GM21737 (cell line): ENCODE measurements at regions not wholly inside any gene's neighbourhood (a gene's known extent, or its start where the extent isn't known, plus 50 kb on each side); places are given as distances from the start of the nearest gene placed in this dataset.
"Not testable (repeated sequence)": the region's sequence is repeated elsewhere in the genome, so short reads cannot be mapped to it uniquely, and the experiment has no call there.

ENCODE experiments used
- ATAC-seq: cut with Tn5 transposase; IDR thresholded peaks from one replicate; pipeline ENCODE4 v1.9.1; 2021; ENCODE audit warnings: mild to moderate bottlenecking, moderate library complexity; ENCODE audit not compliant: unreplicated experiment

DNA sequence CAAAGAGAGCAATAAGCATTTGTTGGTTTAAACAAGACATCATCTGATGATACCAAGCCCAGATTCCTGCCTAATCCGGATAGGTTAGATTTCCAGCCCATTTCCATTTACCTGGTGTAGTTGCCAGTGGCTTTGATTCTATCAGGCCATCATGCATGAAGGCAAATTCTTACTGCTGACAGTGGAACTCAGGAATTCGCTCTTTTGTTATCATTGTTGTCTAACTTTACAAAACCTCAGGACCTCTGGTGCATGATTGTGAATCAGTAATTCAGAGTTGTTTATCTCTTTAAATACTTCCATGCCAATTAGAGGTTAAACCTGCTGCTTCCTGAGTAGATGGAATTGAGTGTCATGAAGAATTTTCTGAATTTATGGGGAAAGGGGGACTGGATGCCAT is 76.5 kb downstream of the C9orf152 start:
- no peak for ATAC-seq

DNA sequence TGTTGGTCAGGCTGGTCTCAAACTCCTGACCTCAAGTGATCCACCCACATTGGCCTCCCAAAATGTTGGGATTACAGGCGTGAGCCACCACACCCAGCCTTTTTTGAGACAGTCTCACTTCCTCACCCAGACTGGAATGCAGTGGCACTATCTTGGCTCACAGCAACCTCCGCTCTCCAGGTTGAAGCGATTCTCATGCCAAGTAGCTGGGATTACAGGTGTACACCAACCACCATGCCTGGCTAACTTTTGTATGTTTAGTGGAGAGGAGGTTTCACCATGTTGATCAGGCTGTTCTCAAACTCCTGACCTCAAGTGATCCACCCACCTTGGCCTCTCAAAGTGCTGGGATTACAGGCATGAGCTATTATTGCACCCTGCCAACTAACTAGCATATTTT is 75.4 kb downstream of the C9orf152 start:
- ATAC-seq: not testable (repeated sequence)

DNA sequence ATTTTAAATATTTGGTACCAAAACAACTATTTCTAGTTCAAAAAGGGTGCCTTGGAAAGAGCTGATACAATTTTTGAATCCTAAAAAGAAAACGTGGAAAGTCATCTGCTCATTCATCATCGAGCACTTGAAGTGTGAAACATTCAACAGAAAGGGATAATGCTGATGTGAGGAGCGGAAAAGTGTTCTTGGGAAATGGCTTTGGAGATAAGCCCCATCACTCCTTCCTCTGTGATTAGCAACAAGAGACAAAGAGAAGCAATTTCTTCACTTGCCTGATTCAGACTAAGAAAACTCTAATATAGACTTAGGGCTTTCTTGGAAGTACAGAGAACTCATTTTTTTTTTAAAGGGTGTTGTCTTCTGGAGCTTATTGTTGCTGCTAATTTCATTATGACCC is 74.9 kb downstream of the C9orf152 start:
- no peak for ATAC-seq

DNA sequence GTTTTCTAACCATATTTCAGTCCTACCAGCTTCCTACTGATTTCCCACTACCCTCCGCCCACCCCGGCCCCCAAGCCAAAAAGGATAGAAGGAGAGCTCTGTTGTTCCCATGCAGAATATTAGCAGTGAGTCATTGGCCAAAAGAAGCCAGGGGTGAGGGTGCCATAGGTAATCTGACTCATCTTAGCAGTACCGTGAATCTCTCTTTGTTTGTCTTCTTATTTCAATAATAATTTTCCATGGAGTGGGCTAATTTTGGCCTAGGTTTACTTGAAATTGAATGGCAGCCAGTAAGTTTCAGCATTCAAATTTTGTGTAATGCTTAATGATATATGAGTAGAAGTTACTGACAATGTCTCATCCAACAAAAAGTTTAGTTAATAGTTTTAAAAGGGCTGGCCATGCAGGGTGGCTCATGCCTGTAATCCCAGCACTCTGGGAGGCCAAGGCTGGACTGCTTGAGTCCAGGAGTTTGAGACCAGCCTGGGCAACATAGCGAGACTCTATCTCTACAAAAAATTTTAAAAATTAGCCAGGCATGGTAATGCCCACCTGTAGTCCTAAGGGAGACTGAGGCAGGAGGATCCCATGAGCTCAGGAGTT is 74.2 kb downstream of the C9orf152 start:
- ATAC-seq: no peak

DNA sequence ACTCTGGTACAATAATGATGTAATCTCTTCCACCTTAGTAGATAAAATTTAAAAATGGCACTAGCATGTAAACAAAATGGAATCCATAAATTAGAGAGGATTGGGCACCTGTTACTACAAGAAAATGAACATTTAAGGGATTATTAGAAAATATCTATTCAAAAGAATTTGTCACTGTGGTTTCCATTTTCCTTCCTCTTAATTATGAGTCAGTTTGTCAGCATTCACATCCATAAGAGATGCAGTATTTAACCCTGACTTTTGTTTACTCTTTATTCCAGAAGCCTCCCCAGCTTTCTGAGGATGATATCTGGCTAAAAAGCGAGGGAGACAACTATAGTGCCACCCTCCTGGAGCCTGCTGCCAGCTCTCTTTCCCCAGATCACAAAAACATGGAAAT is 72.1 kb downstream of the C9orf152 start:
- ATAC-seq: no peak

DNA sequence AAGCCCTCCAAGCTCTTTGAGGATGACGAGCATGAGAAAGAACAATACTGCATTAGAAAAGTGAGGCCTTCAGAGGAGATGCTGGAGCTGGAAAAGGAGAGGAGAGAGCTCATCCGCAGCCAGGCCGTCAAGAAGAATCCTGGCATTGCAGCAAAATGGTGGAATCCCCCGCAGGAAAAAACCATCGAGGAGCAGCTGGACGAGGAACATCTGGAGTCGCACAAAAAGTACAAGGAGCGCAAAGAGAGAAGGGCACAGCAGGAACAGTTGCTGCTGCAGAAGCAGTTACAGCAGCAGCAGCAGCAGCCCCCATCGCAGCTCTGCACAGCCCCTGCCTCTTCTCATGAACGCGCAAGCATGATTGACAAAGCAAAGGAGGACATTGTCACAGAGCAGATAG is 71.2 kb downstream of the C9orf152 start:
- no peak for ATAC-seq

DNA sequence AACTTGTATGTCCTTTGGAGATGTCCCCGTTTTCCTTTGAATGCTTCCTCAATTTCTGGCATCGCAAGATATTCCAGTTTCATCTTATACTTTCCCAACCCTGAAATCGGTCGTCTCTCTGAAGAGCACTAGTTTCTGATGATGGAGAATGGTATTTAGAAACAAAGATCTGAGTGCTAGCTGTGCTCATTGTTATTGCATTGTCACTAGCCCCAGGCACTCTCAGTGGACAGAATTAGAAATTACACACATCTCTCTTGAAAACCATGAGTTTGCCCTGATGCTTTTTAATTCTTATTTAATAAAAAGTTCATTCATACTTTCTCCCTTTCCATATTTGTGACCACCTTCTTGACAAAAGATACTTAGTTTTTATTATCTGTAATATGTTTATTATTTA is 67.7 kb downstream of the C9orf152 start:
- no peak for ATAC-seq

DNA sequence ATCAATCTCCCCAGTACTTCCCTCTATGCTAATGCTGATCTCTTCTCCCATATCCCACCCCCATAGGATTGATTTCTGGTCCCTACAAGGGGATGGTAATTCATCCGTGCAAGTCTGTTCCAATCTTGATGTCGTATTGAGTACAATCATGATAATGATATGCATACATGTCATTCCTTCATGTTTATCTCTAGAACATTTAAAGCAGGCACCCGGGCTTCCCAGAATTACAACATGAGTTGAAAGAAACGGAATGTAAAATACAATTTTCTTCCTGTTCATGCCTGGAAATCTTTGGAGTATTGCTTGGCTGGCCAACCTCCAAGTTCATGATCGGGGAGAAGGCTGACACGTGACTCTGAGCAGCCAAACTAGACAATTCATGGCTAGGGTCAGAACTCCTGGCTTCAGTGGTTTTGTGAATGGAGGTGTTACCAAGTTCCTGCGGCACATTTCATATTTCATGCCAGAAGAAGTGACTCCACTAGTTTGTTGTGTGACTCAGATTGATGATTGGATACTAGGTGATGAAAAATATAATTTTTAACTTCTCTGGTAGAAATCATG is 66.6 kb downstream of the C9orf152 start:
- ATAC-seq: no peak

DNA sequence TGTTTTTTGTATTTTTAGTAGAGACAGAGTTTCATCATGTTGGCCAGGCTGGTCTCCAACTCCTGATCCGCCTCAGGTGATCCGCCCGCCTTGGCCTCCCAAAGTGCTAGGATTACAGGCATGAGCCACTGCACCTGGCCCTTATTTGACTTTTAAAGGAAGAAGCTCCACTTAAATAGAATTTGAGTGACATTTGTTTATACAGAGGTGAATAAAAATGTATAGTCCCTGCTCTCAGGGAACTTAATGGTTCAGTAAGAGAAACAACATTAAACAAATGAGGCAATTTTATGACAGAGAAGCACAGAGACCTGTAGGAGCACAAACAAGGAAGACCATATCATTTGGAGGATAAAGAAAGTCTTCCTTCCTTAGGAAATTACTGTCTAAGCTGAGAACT is 65.7 kb downstream of the C9orf152 start:
- ATAC-seq: no peak

DNA sequence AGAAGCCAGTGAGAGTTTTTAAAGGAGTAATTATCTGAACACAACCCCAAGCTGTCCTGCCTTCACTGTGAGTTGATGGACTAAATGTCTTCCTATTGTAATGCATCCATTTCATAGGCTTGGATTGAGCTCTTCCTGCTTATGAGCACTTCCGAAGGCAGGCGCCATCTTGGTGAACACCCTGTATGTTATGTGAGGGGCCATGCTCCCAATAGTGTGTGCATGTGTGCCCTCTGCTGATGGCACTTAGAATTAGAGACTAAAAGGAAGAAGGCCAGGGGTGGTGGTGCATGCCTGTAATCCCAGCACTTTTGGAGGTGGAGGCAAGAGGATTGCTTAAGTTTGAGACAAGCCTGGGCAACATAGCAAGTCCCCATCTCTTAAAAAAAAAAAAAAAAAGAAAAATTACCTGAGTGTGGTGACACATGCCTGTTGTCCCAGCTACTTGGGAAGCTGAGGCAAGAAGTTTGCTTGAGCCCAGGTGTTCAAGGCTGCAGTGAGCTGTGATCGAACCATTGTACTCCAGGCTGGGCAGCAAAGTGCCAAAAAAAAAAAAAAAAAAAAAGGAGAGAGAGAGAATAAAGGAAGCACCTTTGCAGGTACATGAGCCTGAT is 65.0 kb downstream of the C9orf152 start:
- no peak for ATAC-seq

DNA sequence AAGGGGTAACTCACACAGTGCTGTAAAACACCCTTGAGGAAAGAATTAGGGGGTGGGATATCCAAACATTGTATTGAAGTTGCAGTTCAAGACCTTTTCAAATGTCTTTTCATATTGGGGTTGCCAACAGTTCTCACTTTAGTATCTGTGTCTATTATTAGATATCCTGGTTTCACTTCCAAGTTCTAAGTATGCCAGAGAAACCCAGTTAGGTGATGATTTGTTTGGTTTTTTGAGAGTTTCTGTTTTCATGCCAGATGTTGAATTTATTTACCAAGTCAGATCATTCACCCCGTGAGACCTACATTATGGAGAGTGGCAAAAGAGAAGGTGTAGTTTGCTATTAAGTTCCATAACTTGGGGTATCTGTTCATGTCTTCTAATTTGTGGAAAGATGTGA is 64.5 kb downstream of the C9orf152 start:
- peak; percentile 48 for ATAC-seq

DNA sequence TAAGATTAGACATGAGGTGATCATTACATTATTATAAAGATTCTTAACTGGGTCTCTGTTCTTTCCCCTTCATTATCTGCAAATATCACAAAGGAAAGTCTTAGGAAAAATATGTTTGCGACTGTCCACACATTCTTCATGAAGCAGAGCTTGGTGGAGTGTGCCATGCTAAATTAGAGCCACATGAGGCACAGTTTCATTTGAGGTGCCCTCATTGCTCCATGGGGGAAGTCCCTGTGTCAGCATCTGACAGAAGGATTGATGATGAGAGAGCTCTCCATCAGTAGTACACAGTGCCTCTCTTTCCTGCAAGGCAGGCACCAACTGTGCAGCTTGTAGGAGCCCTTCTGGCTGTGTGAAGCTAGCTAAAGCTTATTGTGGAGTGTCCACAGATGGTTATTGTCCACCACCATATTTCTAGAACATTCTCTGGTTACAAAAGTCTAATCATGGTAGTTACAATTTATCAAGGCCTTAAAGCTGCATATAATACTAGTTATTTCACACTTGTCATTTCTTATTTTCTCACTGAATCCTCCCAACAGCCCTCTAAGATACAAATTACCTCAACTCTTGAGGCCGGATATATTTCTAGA is 63.9 kb downstream of the C9orf152 start:
- peak; percentile 58 for ATAC-seq

DNA sequence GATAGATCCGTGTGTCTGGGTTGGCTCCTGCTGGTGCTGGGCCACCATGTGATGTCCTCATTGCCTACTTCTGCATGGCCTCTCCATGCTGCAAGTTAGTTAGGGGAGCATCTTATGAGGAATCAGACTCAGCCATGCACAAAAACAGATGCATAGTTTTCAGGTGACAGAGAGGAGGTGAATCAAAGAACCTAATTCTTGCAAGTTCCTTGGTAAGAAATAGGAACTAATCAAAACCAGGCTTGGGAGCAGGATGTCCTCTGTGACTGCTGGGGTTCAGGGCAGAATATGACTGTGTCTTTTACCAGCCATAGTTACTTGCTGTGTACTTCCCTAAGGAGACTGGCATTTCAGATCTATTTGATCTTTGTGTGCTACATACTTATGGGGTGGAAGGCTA is 61.6 kb downstream of the C9orf152 start:
- ATAC-seq: no peak

DNA sequence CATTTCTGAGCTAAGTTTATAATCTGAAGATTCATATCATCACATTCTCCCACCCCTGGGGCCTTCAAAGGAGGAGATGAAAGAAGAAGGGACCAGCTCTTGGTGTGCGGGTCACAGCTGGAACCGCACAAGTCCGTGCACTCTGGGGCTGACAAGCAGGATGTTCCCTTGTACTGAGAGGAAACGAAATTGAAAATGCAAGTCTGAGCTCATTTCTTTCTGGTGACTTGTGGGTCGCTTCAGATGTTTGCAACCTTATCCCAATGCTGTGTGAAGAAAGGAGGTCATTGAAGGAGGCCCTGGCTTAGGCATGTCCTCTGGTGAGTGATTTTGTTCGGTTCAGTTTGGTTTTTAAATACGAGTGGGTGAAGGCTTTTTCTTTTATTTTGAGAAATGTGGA is 59.6 kb downstream of the C9orf152 start:
- ATAC-seq: peak; percentile 70

DNA sequence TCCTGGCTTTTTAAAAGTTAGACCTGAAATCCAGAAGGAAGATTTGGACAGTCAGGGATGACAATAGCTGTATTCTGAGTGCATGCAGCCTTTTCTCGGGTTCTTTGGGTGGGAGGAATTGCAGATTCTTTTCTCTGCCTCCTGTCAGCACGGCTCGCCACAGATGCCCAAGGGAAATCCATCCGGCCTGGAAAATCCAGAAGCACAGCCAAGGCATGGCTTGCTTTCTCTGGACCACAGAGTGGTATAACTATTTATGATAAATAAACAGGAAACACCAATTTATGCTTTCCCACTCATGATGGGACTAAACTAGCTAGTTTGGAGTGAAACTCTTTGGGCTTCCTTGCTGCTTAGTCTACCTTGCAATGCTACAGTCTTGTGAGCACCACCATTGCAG is 59.1 kb downstream of the C9orf152 start:
- ATAC-seq: no peak
